ENCODE measurements at regions not wholly inside any gene's neighbourhood (a gene's known extent, or its start where the extent isn't known, plus 50 kb on each side); places are given as distances from the start of the nearest gene placed in this dataset.

DNA sequence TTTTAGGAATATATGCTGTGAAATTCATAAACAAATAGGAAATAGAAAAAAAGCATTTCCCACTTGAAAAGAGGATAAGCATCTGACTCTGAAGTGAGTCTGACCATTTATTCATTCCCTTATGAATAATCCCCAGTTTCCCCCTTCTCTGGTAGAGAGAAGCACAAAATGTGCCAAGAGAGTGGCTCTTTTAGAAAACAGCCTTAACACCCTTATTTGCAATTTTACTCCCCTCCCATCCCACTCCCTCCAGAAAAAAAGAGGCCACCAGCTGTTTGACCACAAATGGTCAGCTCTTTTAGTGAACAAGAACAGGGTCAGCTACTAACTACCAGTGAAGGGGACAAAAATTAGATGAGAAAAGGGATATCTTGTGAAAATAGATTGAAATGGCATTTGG lies 184.5 kb upstream of the ADAMTS9 start:
- no peak for DNase-seq

DNA sequence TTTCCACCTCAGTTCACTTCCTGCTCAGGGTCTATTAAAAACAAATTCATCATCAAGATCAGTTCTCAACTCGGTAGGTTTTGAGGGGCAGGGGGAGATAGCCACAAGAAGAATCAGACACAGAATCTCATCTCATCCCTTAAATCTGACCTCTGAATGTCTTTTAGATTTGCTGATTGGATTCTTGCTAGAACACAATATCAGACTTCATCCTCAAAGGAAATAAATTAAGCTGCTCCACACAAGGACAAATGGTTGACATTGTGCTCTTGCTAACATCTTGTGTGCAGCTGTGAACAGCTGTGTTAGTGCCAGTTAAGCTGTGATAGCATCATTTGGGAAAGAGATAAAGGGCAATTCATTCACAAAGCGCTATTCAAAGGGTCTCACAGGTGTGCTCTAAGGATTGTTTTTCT lies 184.0 kb upstream of the ADAMTS9 start:
- DNase-seq = no peak

DNA sequence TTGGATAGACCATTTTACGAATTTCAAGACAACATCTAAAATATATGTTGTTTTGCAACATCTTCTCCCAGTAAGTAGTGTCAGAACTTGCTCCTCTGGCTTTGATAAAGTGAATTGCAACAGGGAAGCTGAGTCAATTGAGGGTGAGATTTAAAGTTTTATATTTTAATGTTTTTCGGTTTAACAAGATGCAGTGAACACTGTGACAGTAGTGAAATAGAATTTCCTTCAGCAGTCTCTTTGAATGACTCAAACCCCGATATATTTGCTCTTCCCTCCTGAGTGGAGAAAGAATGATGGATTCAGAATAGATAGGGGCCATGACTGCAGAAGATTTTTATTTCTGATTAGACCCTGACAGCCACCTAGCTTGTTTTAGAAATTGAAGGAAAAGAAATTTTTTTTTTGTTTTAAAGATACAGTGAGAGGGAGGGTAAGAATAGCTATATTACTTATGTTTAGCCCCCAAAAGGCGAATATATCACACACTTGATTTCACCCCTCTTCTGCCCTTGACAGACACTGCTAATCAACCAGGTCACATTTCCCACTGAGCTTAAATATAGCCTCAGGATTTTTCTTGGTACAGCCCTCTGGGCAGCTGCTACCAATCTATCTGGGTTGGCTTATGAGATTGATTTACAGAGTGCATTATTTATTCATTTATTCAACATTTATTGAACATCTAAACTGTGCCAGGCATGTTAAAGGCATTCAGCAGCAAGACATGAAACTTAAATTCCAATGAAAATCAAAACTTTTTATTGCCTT lies 183.3 kb upstream of the ADAMTS9 start:
- DNase-seq = no peak

DNA sequence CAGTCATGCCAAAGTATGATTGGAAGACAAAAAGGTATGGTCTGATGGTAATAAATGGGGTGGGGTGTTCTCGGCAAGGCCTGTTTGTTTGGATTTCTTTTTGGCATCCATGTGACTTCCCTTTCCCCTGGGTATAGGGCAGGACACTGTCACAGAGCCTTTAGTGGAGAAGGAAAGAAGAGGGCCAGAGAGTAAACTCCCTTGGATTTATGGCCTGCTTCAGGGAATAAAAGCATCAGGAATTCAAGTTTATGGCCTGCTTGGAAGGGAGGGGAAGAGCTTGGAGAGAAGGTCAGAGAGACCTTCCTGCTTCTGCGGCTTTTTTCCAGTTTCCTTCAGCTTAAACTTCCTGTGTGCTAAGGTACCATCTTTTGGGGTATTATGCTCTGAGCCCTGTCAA lies 179.4 kb upstream of the ADAMTS9 start:
- no peak for DNase-seq

DNA sequence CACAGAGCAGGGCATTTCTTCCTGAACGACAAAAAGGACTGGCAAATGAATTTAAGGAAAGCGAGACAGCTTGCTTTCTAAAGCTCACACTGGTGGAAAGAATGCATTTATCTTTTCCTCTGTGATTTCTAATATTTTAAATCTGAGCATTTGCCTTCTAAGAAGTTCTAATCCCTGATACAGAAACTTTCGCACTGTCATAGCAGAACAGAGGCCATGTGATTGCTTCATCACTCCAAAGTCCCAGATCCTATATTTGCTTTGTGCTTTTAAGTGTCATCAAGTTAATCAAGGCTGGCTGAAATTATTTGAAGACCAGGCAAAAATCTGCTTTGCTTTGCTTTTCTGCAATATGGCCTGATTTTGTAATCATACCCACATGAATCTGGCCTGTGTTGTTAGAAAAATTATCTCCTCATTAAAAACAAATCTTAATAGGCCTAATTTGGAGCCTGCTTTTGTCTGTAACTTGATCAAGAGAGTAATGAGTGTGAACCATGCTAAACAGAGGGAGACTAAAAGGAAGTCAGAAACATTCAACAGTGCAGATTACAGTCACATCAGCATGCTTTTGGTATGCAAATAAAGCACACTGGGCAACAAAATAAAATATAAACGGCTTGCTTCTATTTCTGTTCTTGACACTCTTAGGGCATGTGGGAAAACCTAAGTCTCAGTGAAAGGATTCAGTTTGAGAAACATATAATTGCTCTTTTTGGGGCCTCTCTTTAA lies 178.2 kb upstream of the ADAMTS9 start:
- DNase-seq = no peak

DNA sequence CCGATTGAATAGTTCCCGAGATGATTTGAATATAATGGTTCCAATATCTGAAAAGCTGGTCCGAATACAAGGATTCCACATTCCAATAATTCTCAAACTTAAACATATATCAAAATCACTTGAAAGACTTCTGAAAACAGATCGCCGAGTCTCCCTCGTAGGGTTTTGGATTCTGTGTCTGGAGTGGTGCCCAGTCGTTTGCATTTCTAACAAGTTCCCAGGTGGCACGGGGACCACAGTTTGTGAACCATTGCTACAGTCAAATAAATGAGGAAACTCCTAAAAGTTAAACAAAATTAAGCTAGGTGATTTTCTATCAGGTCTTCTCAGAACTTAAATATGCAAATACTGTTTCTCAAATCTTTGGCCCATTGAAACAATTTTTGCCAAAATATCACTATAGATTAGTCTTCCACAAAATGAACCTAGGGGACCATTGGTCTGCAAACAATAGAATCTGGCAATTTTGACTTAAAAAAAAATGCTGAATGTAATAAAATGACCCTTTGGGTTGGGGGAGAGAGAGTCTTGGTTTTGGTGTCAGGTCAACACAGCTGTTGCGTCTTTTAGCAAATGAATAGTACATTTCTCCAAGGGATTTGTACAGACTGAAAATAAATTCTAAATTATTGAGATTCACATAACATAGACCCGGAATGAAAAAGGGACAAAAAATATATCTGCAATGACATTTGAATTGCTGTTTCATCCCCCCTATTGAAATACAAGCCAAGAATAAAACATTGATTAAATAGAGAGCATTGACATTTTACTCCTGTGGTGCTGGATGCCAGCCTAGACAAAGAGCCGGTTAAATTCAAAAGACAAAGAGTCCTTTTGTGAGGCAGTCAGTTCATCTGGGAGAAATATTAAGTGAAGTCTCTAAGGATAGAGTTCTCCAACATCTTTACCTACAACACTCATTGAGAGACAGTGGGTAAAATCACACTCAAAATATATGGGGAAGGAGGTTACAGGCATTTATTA lies 175.7 kb upstream of the ADAMTS9 start:
- no peak for DNase-seq

DNA sequence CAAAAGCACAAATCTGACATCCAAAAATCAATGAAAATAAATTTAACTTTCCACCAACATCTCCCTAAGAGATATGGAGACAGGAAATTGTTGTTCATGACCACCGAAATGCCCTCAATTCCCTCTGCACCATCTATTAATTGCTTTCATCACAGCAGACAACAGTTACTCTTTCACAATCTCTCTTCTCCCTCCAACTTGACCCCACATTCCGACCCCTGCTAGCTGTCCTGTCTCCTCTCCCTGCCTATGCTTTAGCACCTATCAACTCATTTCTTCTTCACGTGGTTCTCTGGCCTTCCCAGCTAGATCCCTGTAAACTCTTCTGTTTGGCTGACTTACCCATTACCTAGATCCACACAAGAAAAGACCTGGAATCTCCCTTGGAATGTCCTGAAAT lies 173.9 kb upstream of the ADAMTS9 start:
- DNase-seq = no peak

DNA sequence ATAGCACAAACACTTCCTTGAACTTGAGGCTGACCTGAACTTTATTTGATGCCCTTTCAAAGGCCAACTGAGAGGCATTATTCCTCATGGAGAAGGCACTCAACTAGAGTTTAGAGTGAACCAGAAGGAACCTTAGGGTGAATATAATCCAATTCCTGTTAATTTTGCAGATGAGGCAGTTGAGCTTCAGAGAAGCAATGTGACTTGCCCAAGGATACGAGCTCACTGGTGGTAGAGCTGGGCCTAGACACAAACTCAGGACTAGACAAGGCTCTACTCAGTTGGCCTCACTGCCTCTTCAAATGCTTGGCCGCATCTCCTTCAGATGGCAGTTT lies 172.7 kb upstream of the ADAMTS9 start:
- no peak for DNase-seq

DNA sequence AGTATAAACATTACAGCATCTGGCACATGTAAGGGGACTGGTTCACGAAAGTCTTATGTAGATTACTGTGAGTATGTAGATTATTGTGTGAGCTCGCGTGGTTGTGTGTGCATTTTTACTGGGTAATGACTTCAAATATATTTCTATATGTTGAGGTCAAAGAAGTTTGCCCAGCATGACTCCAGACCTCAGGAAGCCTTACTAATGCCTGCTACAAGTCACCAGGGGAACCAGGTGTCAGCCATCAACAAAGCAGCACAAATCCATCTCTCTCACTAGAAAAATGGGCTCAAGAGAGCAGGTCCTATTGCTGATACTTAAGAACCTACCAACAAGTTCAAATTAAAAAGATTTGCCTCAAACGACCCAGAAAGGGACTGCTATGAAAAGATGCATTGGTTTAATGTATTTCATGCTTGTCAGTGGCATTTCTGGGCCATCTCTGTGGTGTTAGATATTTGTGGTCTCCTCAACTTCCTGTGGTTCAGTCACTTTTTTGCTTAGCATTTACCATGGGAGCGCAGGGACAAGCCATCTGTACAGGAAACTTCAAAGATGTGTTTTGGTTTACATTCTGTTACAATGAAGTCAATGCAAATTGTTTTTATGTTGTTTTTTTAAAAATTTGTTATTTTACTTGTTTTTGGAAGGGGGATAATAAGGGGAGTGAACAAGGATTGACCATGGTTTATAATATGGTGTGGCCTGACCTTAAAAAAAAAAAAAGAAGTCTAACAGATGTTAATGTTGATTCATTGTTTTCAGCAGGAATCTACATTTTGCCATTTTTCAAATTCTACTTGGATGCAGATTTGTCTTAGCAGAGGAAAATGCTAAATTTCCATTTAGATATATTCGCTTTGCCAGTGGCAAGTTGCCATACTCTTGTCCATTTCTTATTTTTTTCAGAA lies 172.1 kb upstream of the ADAMTS9 start:
- DNase-seq = no peak

DNA sequence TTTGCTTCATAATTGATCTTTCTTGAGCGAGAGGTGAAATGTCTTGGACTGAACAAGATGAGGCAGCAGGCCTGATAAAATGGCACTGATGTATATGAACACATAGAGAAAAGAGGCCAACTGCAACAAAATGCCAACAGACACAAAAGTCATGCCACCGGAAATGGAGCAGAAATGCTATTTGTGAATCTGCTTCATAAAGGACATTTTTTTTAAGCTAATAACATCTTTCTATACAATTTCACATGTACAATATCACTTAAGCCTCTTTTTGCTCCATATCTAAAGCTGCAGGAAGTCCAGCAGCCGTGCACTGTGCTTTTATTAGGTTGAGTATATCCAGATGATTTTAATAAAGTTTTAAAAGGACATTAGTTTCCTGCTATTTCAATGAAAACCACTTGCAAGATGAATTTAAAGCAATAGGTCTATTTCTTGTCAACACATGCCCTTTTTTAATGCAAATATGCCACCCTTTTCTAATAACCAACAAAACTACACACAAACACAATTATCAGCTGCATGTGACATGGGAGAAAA lies 169.2 kb upstream of the ADAMTS9 start:
- no peak for DNase-seq

DNA sequence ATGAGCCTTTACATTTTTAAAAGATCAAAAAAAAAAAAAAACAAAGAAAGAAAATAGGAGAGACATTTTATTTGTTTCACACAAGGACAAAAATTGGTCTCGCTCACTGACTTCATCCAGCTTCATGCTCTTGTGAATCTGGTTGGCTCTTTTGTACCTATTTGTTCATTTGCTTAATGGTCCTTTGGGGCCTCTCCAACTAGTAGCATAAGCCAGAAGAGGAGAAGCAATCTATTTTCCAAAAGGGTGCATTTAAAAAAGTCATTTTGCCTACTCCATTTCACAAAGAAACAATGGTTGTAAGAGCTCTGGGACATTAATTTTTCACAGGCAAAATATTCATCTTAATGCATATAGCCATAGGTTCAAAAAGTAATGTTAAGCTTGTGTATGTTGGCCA lies 168.3 kb upstream of the ADAMTS9 start:
- no peak for DNase-seq

DNA sequence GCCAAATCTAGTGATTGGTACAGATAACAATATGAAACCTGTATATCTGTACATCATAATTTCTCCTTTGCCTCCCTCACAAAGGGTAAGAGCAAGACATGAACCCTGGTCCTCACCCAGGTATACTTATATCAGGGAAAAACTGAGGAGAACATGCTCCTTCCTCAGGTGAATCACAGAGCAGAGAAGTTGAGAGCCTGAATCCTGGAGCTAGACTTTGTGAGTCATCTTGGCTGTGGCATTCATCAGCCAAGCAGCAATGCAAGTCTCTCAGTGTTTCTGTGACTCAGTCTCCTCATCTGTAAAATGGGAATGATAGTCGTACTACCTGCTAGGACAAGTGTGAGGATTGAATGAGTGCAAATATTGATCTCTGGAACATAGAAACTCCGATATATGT lies 165.7 kb upstream of the ADAMTS9 start:
- DNase-seq = no peak

DNA sequence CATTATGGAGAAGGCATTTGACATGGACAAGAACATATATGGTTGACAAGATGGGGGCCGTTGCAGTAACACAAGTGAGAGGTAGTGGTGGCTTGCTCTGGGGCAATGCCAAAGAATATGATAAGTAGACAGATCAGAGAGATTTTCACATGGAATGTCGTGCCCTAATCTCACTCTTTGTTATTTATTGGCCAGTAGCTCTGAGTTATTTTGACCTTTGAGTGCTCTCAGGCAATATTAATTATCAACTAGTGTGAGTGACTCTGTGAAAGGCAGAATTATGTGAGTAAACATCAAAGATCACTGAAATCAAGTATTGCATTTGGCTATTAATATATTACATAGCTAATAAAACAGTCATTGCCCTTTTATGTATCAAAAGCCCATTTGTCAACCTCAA lies 164.9 kb upstream of the ADAMTS9 start:
- DNase-seq = no peak

DNA sequence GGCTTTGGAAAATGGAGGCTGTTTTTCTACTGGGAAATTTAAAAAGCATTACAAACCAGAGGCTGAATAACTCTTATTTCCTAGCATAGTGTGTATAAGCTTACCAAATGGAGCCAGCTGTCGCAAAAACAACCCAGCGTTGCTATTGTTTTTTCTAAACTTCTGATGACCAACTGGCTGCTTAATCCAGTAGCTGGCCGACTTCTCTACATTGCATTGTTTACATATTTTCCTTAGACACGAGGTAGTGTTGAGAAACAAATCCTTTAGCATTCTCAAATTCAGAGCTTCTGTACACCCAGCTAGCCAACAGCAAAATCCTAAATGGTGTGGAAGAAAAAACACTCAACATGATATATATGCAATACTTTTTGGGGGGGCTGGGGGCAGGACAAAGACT lies 161.0 kb upstream of the ADAMTS9 start:
- DNase-seq = no peak

DNA sequence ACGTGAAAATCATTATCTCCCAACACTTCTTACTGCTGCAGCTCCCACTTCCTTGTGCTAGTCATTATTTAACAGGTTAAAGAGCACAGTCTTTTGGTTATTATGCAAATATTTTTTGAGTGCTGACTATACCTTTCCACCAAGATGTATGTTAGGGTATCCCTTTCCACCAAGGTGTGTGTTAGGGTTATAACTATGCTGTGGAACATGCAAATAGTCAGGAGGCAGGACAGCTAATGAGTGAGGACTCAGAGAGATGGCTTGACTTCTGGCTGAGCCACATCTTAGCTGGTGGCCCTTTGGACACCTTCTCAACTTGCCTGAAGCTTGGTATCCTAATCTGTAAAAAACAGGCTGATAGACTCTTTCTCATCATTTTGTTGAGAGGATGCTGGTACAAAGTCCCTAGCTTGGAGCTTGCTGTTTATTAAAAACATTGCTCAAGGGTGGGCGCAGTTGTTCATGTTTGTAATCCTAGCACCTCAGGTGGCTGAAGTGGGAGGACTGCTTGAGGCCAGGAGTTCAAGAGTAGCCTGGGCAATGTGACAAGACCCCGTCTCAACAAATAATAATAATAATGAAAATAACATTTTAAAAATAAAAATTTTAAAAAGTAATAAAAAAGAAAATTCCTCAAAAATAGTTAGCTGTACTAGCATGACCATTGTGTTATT lies 160.5 kb upstream of the ADAMTS9 start:
- no peak for DNase-seq

DNA sequence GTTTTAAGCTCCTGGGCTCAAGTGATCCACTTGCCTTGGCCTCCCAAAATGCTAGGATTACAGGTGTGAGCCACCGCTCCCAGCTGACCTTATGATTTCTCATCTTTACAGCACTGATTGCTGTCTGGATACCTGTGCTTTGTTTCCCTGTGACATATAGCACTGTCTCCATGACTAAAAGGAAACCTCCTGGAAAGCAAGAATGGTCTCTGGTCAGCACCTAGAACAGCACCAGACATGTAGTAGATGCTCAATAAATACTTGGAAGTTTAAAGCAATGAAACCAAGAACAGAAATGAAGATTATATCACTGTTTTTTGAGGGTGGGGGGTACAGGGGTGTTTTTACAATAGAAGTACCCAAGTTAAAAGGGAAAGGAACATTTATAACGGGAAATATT lies 156.8 kb upstream of the ADAMTS9 start:
- no peak for DNase-seq

DNA sequence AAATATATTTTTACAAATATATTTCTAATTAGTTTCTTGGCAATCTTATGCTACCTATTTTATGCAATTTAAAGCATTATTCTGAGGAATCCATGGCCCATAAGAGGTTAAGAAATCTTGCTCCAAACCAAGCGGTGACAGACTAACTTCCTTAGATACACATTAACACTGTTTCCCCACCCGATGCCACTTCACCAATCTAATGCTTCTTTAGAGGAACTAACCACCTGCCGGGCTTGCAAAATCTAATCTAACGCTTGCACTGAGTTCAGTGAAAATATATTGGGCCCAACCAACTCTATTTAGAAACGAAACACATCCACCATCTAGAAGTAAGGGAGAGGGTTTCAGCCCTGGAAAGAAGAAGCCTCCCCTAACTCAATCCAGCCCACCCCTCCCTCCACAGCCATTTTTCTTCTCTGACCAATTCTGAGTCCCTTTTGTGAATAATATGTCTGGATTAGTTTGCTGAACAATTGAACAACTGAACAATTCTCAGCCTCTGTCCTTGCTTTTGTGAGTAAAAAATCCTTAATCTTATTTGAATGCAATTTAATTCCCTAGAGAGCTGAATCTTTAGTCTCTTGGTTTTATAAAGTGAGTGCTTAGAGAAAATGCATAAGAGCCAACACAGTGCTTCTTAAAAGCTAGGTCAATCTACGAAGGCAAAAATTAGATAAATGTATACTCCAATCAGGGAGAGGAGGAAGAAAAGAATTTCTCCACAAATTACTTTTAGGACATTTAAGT lies 150.4 kb upstream of the ADAMTS9 start:
- no peak for DNase-seq

DNA sequence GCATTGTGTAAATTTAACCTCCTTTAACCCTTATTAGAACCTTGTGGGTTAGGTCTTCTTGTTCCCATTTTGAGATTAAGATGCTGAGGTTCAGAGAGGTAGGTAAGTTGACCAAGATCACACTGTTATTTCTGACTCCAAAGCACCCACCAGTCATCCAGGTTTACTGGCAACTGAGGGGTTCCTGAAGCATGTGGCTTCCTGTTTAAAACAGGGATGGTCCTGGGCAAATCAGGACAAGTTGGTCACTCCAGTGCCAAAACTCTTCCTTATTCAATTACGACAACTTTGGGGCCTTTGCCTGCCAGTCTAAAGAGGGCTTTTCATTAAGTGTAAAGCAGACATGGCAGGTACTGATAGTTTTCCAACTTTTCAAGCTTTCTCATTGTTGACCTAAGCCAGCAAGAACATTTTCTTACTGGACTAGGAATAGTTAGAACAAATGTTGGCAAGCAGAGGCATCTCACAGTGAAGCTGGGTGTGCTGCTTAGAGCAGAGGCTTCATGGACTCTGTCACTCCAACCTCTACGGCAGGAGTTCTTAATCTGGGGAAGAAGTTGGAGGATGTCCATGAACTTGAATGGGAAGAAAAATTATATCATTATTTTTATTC lies 149.4 kb upstream of the ADAMTS9 start:
- DNase-seq = no peak

DNA sequence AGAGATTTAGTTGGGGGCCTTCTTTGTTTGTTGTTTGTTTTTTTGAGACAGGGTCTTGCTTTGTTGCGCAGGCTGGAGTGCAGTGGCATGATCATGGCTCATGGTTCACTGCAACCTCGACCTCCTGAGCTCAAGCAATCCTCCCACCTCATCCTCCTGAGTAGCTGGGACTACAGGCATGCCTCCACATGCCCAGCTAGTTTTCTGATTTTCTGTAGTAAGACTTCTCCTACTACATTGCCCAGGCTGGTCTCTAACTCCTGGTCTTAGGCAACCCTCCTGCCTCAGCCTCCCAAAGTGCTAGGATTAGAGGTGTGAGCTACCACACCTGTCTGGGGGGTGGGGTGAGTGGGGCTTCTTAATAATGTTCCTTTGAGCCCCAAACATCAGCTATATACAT lies 148.3 kb upstream of the ADAMTS9 start:
- no peak for DNase-seq

DNA sequence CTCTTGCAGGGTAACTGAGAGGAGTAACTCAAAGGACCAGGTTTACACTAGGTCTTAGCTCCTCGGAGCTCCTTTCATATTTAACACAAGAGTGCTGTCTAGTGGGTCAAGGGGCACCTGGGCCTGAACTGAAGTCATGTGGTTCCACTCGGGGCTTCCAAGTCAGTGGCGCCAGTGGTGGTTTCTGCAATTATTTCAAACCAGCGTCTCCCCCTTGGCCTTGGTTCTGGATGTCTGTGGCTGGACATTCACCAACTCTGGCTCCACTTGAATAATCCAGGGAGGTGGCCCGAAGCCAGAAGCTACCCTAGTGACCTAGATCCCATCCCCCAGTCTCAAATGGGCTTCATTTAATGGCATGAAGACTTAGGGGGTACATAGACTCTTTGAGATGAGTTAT lies 144.3 kb upstream of the ADAMTS9 start:
- DNase-seq = no peak

All from SHP77 treated with DMSO at 0.1 percent for 48 hours (cell line).